ENCODE measurements at regions not wholly inside any gene's neighbourhood (a gene's known extent, or its start where the extent isn't known, plus 50 kb on each side); places are given as distances from the start of the nearest gene placed in this dataset.

- TF ChIP-seq, protein P1, sequence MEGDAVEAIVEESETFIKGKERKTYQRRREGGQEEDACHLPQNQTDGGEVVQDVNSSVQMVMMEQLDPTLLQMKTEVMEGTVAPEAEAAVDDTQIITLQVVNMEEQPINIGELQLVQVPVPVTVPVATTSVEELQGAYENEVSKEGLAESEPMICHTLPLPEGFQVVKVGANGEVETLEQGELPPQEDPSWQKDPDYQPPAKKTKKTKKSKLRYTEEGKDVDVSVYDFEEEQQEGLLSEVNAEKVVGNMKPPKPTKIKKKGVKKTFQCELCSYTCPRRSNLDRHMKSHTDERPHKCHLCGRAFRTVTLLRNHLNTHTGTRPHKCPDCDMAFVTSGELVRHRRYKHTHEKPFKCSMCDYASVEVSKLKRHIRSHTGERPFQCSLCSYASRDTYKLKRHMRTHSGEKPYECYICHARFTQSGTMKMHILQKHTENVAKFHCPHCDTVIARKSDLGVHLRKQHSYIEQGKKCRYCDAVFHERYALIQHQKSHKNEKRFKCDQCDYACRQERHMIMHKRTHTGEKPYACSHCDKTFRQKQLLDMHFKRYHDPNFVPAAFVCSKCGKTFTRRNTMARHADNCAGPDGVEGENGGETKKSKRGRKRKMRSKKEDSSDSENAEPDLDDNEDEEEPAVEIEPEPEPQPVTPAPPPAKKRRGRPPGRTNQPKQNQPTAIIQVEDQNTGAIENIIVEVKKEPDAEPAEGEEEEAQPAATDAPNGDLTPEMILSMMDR (IDR thresholded peaks at IDR 0.05) = no peak
- no peak for TF ChIP-seq ZFX (IDR thresholded peaks at IDR 0.05; ENCODE audit: borderline replicate concordance)
Measured at GRCh38 chr1:58108783-58109182, 437.7 kb downstream of the OMA1 start.

All from 22Rv1 (cell line).